HepG2 (cell line): ENCODE measurements at regions not wholly inside any gene's neighbourhood (a gene's known extent, or its start where the extent isn't known, plus 50 kb on each side); places are given as distances from the start of the nearest gene placed in this dataset.

Experiments
- CTCF ChIP-seq: sonication (generic); formaldehyde crosslinking; IDR thresholded peaks from 2 replicates; pipeline ENCODE4 v1.5.0; 2020; ENCODE audit warnings: mild to moderate bottlenecking, missing genetic modification reagents, moderate library complexity
- RERE ChIP-seq: IDR thresholded peaks from 2 replicates; pipeline ENCODE4 v1.6.1; 2016; ENCODE audit warnings: low read depth, missing genetic modification reagents, missing compliant biosample characterization
- SATB2 ChIP-seq: sonication (generic); formaldehyde crosslinking; IDR thresholded peaks from 2 replicates; pipeline ENCODE4 v1.5.0; 2020; ENCODE audit warnings: missing genetic modification reagents
- SIN3B ChIP-seq: fragments of 150-350 bp; IDR thresholded peaks from 2 replicates; pipeline ENCODE4 v1.6.1; 2014; ENCODE audit warnings: low read length
- THRA ChIP-seq: sonication (generic); formaldehyde crosslinking; IDR thresholded peaks from 2 replicates; pipeline ENCODE4 v1.4.0; 2020; ENCODE audit warnings: missing genetic modification reagents, borderline replicate concordance
- TOE1 ChIP-seq: sonication (generic); formaldehyde crosslinking; IDR thresholded peaks from 2 replicates; pipeline ENCODE4 v1.4.0; 2020; ENCODE audit warnings: mild to moderate bottlenecking, missing genetic modification reagents
- ZNF441 ChIP-seq: sonication (generic); formaldehyde crosslinking; IDR thresholded peaks from 2 replicates; pipeline ENCODE4 v1.7.0; 2021; ENCODE audit warnings: missing genetic modification reagents, borderline replicate concordance

- TF ChIP-seq SIN3B (no peak), CTCF (CRISPR knock-in tag) (no peak), RERE (CRISPR knock-in tag) (no peak), TOE1 (CRISPR knock-in tag) (no peak), ZNF441 (CRISPR knock-in tag) (no peak), SATB2 (CRISPR knock-in tag) (no peak), THRA (CRISPR knock-in tag) (no peak)
These were observed 1026.8 kb downstream of the CDH11 start for GRCh38 chr16:64094992-64095634.
